ENCODE measurements at regions not wholly inside any gene's neighbourhood (a gene's known extent, or its start where the extent isn't known, plus 50 kb on each side); places are given as distances from the start of the nearest gene placed in this dataset.

DNA sequence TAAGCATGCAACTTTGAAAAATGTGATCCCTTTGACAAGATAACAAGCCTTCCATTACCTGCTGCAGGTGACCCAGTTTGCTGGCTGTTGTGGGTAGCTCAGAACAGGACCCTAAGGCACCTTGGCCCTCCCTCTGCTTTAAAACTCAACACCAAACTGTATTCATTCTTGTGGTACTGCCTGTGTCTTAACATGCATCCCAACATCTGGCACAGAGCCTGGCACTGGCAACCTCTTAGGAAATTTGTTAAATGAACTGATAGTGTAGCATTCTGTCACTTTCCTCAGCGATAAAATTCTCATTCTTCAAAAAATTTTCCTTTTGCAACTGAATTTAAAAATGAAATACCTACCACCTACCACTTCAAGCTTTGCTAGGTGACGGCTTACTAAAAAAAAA lies 287.3 kb upstream of the ADAMTS9 start (continued):
- TF ChIP-seq, protein P1, sequence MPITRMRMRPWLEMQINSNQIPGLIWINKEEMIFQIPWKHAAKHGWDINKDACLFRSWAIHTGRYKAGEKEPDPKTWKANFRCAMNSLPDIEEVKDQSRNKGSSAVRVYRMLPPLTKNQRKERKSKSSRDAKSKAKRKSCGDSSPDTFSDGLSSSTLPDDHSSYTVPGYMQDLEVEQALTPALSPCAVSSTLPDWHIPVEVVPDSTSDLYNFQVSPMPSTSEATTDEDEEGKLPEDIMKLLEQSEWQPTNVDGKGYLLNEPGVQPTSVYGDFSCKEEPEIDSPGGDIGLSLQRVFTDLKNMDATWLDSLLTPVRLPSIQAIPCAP (CRISPR knock-in tag; IDR thresholded peaks at IDR 0.05), result no peak
- TF ChIP-seq, protein P2, sequence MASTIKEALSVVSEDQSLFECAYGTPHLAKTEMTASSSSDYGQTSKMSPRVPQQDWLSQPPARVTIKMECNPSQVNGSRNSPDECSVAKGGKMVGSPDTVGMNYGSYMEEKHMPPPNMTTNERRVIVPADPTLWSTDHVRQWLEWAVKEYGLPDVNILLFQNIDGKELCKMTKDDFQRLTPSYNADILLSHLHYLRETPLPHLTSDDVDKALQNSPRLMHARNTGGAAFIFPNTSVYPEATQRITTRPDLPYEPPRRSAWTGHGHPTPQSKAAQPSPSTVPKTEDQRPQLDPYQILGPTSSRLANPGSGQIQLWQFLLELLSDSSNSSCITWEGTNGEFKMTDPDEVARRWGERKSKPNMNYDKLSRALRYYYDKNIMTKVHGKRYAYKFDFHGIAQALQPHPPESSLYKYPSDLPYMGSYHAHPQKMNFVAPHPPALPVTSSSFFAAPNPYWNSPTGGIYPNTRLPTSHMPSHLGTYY (CRISPR knock-in tag; IDR thresholded peaks at IDR 0.05), result no peak
- TF ChIP-seq SP1 (CRISPR knock-in tag; conservative IDR thresholded peaks at IDR 0.05), result no peak
- TF ChIP-seq ZNF423 (CRISPR knock-in tag; IDR thresholded peaks at IDR 0.05), result no peak
- TF ChIP-seq, protein P3, sequence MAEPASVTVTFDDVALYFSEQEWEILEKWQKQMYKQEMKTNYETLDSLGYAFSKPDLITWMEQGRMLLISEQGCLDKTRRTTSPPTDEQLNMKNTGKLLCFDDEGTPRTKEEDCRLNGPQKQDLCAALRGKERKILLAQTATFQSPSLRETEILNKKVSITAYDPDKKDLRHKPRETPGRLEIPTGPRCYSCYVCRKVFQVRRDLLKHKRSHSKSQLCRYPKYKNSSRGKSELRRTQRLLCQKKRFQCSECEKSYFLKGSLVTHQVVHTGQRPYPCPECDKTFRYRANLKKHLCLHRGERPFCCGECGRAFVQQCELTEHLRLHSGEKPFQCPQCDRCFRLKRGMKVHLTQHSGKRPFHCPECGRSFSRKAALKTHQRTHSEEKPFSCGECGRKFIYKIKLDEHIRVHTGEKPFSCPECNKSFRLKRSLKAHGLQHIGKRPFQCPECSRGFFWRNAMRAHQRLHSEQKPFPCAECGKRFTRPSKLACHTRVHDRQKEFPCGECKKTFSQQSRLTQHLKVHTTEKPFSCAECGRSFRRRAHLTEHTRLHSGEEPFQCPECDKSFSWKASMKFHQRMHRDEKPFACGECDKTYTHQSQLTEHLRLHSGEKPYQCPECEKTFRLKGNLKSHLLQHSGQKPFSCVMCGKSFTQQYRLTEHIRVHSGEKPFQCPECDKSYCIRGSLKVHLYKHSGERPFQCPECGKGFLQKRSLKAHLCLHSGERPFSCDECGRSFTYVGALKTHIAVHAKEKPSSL (CRISPR knock-in tag; conservative IDR thresholded peaks at IDR 0.05), result no peak
- no peak for TF ChIP-seq E2F1 (CRISPR knock-in tag; IDR thresholded peaks at IDR 0.05)
- no peak for TF ChIP-seq JAZF1 (CRISPR knock-in tag; IDR thresholded peaks at IDR 0.05)
- TF ChIP-seq, protein P4, sequence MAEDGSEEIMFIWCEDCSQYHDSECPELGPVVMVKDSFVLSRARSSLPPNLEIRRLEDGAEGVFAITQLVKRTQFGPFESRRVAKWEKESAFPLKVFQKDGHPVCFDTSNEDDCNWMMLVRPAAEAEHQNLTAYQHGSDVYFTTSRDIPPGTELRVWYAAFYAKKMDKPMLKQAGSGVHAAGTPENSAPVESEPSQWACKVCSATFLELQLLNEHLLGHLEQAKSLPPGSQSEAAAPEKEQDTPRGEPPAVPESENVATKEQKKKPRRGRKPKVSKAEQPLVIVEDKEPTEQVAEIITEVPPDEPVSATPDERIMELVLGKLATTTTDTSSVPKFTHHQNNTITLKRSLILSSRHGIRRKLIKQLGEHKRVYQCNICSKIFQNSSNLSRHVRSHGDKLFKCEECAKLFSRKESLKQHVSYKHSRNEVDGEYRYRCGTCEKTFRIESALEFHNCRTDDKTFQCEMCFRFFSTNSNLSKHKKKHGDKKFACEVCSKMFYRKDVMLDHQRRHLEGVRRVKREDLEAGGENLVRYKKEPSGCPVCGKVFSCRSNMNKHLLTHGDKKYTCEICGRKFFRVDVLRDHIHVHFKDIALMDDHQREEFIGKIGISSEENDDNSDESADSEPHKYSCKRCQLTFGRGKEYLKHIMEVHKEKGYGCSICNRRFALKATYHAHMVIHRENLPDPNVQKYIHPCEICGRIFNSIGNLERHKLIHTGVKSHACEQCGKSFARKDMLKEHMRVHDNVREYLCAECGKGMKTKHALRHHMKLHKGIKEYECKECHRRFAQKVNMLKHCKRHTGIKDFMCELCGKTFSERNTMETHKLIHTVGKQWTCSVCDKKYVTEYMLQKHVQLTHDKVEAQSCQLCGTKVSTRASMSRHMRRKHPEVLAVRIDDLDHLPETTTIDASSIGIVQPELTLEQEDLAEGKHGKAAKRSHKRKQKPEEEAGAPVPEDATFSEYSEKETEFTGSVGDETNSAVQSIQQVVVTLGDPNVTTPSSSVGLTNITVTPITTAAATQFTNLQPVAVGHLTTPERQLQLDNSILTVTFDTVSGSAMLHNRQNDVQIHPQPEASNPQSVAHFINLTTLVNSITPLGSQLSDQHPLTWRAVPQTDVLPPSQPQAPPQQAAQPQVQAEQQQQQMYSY (CRISPR knock-in tag; IDR thresholded peaks at IDR 0.05), result no peak

GRCh38 chr3:64974401-64974800 lies 286.6 kb upstream of the ADAMTS9 start:
- POLR2A ChIA-PET, result no interaction called here
- CTCF ChIA-PET, result no interaction called here
- TF ChIP-seq ATF2 (CRISPR knock-in tag; IDR thresholded peaks at IDR 0.05; ENCODE audit: borderline replicate concordance, low read depth), result no peak
- no peak for TF ChIP-seq ARID4B (CRISPR knock-in tag; IDR thresholded peaks at IDR 0.05; ENCODE audit: borderline replicate concordance)
- no peak for TF ChIP-seq PREB (CRISPR knock-in tag; IDR thresholded peaks at IDR 0.05; ENCODE audit: borderline replicate concordance)
- no peak for TF ChIP-seq TP53 (CRISPR knock-in tag; IDR thresholded peaks at IDR 0.05)
- no peak overlapping the region for H3K27ac Mint-ChIP-seq
- peaks cover 12% of the 10 kb centered on the region for H3K4me1 Mint-ChIP-seq
- no peak overlapping the region for H3K4me3 Mint-ChIP-seq
- H3K9me3 Mint-ChIP-seq, result no peaks in the 10 kb centered on the region
- DNase-seq (ENCODE audit: low spot score) (no peak), ATAC-seq (no peak)
- H3K36me3 Mint-ChIP-seq, result no peaks in the 10 kb centered on the region
- H3K27me3 Mint-ChIP-seq (ENCODE audit: low read depth), result no peaks in the 10 kb centered on the region

Data from WTC11 (cell line).